NCI-H1105 treated with DMSO at 0.1 percent for 48 hours (cell line): ENCODE measurements at regions not wholly inside any gene's neighbourhood (a gene's known extent, or its start where the extent isn't known, plus 50 kb on each side); places are given as distances from the start of the nearest gene placed in this dataset.

Experiments
- DNase-seq: peaks from one replicate; lab custom pipeline; 2025; lab: John Stamatoyannopoulos, UW

DNA sequence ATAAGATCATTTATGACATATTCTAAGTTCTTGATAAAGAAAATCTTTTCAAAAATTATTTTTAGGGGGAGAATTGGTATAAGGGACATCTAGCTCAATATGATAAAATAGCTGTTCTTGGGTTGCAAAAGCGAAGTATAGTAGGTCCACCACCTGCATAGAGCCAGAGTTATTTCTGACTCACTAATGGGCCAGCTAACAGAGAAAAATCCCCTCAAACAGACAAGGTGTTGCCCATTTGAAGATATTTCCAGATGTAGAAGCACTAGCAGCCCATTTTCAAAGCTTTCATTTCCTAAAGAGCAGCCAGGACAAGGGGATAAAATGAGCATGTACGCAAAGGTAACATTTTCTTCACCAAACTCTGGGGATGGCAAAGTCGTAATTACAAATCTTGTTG, 165.7 kb upstream of the FN1 start:
- DNase-seq: no peak

- no peak for DNase-seq
Measured at GRCh38 chr2:215598376-215598975, 162.6 kb upstream of the FN1 start.

- no peak for DNase-seq
Measured at GRCh38 chr2:215597577-215597976, 161.7 kb upstream of the FN1 start.

GRCh38 chr2:215594766-215595165, 158.9 kb upstream of the FN1 start:
- DNase-seq: no peak

DNA sequence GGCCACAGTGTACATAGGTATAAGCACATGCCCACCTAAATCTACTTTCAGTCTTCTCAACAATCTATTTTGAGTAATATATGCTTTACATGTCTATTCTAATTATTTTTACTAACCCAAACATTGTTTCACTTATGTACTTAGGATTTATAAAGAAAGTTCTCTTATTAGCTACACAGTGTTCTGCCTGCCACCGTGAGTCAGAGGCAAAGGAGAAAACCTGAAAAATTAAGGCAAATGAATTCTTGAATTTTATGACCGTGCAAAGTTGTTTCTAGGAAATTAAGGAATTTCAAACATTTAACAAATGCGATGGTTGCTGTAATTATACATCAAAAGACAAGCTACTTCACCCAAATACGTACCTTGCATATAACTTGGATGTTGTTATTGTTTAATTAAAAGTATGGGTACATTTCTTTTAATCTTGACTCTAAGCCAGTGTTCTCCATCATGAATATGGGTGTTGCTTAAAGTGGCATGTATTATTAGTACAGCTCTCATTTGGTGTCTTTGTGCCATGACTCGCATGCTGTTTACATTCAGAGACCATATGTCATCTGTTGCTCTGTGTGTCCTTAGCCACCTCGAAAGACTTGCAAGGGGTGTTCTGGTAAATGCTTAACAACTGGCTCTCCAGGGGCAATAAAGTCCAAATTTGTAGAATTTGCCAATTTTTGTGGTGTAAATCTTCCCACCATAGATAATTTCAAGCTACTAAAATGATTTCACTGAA, 154.3 kb upstream of the FN1 start:
- no peak for DNase-seq

GRCh38 chr2:215583881-215584280, 148.0 kb upstream of the FN1 start:
- DNase-seq: no peak

DNA sequence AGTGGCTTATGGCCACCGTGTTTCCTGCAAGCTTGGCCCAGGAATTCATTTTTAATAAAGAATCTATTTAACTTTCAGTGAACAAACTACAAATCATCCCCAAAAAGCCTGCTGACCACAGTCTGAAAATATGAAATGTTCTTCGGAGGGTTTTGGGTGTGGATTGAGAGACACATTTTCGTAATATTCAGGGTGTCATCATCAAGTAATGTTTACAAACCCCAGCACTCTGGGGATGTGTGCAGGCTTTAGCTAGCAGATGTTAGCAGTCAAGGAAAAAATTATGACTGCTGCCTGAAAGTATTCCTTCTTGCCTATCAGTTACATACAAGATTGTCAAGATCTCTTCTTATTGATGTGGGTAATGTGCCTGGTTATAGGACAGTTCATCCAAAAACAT, 143.9 kb upstream of the FN1 start:
- DNase-seq: no peak

DNA sequence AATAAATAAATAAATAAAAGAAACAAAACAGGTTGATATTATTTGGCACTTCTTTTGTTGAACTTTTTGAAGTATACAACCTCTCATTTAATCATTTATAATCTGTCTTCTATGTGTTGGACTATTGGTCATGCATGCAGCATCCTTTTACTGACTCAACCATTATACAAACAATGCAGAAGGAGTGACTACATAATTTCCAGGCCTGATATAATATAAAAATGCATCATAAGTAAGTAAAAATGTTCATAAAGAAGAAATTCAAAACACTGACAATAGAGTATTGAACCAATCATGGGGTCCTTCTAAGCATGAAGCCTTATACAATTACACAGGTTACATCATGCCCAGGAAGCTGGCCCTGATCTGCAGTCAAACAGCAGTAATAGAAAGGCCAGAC, 141.5 kb upstream of the FN1 start:
- DNase-seq: no peak

DNA sequence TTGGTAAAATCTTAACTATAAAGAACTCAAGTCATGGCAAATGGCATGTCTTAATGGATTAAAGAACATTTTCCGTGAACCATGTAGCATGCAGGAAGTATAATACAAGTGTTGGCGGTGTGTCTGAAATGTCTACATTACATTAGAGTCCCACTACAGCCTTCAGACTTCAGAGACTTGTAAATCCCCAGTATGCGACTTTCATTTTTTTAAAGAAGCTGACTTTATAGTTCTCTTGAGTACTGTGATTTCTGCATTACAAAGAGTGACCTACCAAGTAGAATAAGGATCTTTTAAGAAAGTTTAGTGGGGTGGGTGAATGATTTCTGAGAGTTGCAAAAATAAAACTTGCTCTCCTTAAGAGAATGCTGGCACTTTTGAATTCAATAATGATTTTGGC, 140.7 kb upstream of the FN1 start:
- no peak for DNase-seq

- DNase-seq: no peak
Measured at GRCh38 chr2:215573496-215573895, 137.6 kb upstream of the FN1 start.

GRCh38 chr2:215572341-215572848, 136.5 kb upstream of the FN1 start:
- DNase-seq: no peak

- no peak for DNase-seq
Measured at GRCh38 chr2:215571689-215572088, 135.8 kb upstream of the FN1 start.

DNA sequence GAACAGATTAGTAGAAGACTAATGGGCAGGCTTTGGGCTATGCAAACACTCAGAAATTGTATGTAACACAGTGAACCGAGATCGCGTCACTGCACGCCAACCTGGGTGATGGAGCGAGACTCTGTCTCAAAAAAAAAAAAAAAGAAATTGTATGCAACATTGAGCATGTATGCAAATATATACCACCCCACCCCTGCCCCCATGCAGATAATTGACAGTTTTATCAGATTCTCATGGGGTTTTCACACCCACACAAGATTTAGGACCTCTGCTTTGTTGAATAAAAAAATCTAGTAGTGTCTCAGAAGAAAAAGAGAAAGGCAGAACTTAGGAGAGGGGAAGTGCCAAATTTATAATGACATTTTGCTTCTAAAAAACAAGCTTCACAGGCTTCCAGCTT, 131.6 kb upstream of the FN1 start:
- DNase-seq: no peak

DNA sequence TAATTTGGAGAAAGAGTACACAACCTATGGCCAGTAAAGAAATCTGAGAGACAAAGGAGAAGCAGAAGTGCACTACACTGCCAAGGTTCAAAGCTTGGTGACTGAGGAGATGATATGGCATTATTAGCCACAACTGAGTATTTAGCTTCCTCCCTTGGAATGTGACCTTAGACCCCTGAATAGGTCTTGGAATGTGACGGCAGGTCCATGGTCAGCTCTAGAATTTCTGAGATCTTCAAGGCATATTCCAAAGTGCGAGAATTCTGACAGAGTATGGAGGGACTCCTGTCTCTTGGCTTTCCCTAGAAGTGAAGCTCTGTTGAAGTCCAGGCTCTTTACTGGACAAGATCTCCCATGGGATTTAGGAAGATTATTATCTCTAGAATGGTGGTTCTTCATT, 130.0 kb upstream of the FN1 start:
- DNase-seq: no peak

- DNase-seq: no peak
Measured at GRCh38 chr2:215557701-215558100, 121.8 kb upstream of the FN1 start.

GRCh38 chr2:215556979-215557378, 121.1 kb upstream of the FN1 start:
- DNase-seq: no peak

DNA sequence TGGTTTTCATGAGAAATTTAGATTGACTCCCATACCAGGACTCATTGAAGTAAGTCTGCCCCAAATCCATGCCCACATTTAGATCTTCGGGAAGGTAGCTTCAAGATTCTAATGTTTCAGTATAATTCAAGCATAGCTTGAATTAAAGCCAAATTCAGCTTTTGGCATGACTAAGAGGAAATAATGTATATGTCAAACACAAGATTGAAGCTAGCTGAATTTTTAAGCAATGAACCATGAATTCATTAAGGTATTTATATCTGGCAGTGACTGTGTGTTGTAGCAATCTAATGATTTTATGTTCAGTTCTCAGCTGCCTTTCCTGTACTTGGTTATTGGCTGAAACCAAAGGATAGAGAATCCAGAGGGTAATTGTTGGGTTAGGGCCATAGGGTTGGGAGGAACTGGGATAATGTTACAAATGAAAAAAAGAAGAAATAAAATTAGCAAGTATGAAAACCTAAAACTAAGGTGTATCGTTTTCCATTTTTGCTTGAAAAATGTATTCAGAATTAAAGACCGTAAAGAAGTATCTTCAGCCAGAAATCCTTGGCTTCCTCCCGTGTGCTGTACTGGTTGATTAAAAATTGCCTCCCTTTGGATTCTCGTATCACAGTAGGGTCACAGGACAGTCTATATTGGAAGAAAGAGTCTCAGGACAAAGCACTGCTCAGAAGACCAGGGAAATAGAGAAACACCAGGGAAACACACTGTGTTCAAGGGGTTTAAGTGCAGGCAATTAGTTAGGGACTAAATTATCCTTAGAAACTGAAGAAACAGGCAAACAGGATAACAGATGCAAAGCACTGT, 119.0 kb upstream of the FN1 start:
- no peak for DNase-seq

- DNase-seq: no peak
Measured at GRCh38 chr2:215553946-215554345, 118.1 kb upstream of the FN1 start.

- DNase-seq: no peak
Measured at GRCh38 chr2:215552144-215552580, 116.3 kb upstream of the FN1 start.

GRCh38 chr2:215550331-215550730, 114.5 kb upstream of the FN1 start:
- DNase-seq: no peak

DNA sequence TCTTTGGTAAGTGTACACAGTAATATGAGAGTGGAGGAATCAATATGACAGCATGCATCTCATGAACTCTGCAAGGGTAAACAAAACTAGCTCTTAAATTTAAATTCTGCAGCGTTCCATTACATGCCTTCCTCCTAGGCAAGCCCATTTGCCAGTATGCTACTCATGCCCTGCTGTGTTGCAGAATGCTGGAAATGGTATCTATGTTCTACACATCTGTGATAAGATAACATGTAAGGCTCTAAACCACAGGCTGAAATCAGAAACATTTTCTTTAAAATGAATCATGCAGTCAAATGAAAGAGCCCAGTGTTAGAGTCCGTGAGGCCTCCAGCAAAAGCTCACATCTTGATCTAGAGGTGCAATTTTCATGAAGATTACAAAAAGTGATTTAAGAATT, 112.8 kb upstream of the FN1 start:
- no peak for DNase-seq

GRCh38 chr2:215542690-215543089, 106.8 kb upstream of the FN1 start:
- no peak for DNase-seq

GRCh38 chr2:215540658-215541057, 104.8 kb upstream of the FN1 start:
- DNase-seq: no peak
